ENCODE measurements at regions not wholly inside any gene's neighbourhood (a gene's known extent, or its start where the extent isn't known, plus 50 kb on each side); places are given as distances from the start of the nearest gene placed in this dataset.

DNA sequence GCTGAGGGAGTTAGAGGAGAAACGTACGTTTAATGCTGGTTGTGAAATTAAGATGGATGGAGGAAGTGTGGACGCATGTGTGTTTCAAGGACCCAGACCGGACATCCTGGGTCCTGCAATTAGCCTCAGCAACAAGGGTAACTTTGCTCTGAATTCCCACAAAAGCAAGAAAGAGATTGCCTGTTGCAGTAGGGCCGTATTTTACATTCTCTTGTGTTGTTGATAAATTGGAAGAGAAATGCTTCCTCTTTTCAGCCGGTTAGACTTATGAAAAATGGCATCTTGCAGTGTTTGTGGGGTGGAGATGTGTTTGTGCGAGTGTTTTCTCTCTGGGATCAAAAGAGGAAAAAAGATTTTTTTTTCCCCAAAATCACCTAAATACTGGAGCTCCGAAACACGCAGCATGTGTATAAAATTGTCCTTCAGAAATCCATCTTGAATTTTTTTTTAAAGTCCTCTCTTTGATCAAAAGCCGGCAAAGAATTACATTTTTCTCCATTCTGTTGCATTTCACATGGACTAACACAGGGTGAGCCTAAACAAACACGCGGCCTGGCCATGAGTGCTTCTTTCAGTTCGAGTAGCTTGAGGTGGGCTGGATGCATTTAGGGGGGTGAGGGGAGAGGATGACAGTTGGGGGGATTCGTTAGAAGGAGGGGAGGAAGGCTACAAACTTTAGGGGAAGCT, 251.6 kb downstream of the C16orf95 start:
- no peak for DNase-seq (ENCODE audit: low read depth)

DNA sequence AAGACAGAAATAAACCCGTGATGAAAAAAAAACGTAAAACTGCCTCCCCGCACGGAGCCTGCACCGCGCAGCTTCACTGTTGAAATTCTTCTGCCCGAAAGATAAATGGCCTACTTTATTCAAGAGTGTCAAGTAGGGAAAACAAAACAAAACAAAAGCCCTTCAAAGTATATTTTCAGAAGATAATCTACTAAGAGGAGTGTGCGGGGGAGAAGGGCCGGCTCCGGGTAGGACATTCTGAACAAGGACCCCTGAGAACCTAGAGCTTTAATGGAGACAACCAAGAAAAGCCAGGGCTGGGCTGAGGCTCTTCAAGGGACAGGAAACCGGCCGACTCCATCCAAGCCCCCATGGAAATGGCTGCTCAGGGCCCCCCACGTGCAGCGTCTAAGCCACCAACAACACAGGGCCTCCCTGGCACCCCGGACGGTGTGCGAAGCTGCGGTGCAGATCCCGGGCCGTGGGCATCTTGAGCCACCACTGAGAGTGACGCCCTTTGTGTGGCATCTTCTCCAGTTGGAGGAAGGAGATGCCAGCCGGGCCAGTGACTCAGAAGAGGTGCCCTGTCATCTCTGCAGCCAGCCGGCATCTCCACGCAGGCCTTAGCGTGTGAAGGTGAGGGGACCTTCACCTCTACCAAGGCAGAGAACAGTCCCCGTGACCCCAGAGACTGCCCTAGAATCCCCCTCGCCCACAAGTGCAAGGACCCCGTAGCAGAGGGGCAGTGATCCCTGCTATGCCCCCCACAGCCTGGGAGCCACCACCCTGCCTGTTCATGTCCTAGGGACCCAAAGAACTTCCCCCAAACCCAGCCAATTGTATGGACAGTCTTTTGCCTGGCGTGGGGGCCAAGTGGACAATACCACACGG, 250.8 kb downstream of the C16orf95 start:
- no peak for DNase-seq (ENCODE audit: low read depth)

DNA sequence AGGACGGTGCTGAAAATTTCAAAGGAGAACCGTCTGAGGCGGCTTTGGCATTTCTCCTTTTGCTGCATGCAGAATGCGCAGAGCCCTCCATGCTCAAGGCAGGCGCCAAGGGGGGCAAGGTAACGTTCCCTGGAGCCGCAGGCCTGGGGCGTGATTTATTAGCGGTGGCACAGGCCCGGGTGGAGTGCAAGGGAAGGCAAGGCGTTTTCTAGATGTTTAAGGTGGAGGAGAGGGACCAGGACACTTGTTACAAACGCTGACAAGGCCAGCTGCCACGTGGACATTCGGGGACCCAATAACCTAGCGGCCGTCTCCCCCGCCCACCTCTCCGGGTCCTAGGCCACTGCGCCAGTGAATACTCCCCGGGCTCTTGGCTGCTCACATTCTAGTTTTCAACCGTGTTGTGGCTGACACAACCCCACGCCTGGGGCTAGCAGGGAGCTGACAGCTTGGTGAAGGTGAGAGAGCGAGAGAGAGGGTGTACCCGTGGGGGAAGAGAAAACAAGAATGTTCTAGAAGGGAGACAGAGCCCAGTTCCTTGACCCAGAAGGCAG, 250.1 kb downstream of the C16orf95 start:
- DNase-seq (ENCODE audit: low read depth), result no peak

DNA sequence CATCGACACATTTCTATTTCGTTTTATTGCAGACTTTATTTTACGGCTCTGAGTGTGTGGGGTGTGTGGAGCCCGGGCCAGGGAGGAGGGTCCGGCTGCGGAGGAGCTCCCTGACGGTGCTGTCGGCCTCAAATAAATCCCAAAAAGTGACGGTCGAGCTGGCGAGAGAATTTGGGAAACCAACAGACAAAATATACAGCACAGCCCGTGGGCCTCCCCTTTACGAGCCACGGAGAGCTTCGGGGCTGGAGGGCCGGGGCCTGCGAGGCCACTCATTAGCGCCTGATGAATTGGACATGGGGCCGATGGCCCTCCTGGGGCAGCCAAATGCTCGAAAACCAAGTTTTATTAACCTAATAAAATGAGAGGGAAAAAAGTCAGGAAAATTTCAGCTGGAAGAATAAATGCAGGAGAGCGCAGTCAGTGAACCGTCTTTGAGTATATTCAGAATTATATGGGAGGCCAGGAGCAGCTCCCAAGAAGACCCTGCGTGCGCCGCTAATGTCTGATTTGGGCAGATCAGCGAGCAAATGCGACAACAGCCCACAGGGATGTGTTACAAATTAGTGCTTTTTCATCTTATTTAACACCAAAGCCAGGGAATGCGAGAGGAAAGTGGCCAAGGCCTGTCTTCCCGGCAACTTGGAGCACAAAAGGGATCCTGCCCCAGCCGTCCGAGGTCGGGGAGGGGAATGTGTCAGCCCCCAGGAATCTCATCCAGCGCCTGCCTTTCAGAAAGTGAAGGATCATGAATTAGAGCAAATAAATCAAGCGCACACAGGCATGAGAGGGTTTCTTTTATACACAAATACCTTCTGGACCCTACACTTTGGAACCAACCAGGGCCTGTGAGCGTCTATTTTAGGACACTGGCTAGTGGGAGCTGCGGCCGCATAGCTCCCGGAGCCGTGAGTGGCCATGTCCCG, 249.1 kb downstream of the C16orf95 start:
- DNase-seq (ENCODE audit: low read depth), result peak; percentile 25

DNA sequence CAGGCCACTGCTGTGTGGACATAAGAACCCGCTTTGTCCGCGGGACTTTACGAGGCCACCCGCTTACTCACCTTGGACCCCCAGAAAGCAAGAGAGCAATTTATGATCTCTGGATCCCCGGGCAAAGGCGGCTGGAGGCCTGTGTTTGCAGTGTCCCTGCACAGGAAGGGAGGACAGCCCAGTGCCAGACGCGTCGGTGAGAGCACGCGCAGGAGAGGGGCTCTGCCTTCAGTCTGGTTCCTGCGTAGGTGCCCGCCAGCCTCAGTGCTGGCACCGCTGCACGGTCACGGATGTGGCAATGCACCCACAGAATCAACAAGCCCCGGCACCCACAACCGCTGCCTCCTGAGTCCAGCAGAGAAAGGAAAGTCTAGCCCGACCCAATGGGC, 248.4 kb downstream of the C16orf95 start:
- DNase-seq (ENCODE audit: low read depth), result no peak

DNA sequence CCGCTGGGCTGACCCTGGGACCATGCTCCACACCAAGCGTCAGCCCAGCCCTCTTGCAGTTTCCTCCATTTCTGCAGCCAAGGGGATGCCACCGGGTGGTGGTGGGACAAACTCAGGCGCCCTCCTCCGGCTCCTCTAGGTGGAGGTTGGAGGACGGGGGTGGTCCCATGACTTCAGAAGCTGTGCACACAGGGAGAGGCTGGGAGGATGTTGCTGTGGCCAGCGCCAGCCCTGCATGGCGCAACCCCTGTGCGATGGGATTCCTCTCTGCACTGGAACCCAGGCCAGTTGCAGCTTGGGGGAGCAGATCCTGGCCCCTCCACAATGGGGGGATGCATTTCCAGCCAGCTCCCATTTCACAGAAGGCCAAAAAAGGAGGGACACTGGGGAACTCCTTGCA, 246.5 kb downstream of the C16orf95 start:
- DNase-seq (ENCODE audit: low read depth), result no peak

DNA sequence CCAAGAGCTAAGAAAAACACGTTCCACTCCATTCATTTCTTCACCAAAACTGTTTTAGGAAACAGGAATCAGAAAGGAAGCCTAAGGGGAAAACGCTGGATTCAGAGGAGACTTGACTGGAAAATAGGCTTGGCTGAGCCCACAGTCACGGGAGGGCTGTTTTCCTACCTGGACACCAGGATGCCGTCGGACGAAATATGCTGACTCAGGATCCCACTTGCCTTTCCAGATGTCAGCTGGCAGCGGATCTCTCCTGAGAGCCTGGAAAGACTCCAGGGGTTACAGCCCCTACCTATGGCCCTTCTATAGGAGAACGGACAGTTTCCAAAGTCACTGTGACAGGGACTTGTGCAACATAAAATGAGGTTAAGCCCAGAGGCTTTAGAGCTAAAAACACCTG, 245.1 kb downstream of the C16orf95 start:
- DNase-seq (ENCODE audit: low read depth), result no peak

DNA sequence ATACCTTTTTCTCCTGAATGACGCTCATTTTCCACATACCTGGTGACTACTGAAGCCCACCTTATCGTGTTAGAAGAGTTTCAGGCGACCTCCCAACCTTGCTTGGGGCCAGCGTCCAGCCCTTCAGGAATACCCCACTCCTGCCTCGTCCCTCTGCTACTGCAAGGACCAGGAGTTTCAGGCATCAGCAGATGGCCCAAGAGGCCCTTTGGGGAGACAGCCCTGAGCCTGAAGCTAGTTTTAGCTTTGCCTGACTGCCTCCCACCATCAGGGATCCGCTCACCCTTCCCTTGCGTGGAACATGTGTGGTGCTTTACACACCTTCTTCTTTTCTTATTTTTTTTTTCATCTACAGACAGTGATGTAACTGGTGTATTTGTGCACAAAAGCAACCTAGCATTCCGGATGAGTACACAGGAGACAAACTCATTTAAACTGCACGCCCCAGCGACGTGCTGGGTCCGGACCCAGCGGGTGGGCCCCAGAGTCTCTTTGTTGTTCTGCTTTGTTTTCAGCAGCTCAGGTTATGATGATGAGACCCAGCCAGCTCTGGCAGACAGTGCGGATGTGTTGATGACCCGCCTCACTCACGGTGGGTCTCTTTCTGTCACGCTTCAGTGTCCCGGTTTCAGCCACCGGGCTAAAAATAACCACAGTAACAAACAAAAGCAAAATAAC, 242.4 kb downstream of the C16orf95 start:
- DNase-seq (ENCODE audit: low read depth), result no peak

DNA sequence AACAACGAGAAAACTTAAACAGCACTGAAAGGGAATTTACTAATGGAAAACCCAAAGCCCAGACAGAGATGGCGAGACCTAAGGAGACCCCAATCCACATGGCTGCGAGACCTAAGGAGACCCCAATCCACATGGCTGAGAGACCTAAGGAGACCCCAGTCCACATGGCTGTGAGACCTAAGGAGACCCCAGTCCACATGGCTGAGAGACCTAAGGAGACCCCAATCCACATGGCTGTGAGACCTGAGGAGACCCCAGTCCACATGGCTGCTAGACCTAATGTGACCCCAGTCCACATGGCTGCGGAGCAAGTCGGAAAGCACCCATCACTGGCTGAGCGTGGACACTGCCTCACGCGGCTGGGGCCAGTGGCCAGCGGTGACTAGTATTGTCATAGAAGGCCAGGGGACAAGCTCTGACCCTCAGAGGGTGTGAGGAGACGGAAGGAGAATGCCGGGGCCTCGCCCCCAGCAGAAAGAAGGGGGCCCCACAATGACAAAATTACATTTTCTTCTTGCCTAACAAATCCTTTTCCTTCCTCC, 241.8 kb downstream of the C16orf95 start:
- DNase-seq (ENCODE audit: low read depth), result no peak

DNA sequence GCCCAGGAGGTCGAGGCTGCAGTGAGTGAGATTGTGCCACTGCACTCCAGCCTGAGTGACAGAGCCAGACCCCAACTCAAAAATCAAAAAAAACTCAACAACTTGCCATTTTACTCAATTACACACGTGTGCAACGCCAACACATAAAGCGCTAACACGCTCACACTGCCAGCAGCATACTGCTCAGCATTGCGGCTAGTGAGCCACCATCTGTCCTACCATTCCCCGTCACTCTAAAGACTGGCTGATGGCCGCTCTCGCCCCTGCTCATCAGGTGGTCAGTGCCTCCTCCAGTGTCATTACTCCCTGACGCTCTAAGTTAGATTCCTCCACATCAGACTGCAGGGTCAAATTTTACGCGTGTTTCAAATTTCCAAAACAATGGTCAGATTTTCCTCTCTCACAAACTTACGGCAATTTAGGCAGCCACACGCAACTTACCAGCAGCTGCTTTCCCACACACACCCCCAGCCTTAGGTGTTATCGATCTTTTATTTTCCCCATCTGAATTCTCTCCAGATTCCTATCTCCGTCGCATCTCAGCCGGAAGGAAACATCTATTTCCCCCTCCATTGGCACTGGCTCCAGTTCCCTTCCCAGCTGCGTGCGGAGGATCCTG, 240.8 kb downstream of the C16orf95 start:
- DNase-seq (ENCODE audit: low read depth), result no peak

DNA sequence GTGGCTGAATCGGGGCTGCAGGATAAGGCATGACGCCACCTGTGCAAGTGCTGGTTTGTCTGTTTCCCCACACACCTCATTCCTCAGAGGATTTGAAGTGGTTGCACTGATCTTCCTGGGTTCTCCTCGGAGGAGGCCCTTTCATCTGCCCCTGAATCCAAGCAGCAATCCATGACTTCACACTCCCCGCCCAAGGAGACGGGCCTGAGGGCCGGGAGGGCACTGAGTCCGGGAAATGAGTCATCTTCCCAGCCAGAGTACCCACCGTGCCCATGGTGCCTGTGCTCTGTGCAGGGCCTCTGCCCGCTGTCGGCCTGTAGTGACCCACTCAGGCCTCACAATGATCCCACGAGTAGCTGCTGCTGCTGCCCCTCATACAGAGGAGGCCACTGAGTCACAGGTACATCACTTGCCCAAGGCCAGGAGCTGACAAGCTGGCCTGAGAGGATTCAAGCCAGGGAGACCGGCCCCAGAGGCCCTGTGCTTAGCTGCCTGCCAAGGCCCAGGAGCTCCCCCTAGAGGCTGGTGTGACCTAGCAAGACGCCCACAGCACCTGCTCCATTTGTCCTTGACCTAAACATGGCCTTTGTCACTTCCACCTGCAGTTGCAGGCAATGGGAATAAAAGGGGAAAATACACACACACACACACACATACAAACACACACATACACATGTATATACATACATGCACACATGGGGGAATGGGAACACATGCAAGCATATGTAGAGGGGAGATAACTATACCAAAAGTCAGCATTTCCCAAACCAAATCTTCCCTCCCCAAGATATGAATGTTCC, 240.0 kb downstream of the C16orf95 start:
- DNase-seq (ENCODE audit: low read depth), result peak; percentile 64

DNA sequence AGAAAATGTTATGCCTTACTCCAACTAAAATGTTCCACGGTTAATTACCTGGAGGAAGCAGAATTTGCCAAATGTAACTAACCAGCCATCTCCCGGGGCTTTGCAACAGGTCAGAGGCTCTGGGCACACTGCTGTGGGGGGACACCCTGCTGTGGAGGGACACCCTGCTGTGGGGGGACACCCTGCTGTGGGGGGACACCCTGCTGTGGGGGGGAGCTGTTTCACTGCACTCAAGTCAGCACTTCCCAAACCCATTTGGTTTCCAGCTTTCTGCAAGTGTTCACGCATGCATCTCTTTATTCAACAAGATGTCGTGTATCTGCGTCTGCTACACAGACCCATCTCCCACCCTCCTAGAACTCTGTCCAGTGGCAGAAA, 239.5 kb downstream of the C16orf95 start:
- DNase-seq (ENCODE audit: low read depth), result no peak

DNA sequence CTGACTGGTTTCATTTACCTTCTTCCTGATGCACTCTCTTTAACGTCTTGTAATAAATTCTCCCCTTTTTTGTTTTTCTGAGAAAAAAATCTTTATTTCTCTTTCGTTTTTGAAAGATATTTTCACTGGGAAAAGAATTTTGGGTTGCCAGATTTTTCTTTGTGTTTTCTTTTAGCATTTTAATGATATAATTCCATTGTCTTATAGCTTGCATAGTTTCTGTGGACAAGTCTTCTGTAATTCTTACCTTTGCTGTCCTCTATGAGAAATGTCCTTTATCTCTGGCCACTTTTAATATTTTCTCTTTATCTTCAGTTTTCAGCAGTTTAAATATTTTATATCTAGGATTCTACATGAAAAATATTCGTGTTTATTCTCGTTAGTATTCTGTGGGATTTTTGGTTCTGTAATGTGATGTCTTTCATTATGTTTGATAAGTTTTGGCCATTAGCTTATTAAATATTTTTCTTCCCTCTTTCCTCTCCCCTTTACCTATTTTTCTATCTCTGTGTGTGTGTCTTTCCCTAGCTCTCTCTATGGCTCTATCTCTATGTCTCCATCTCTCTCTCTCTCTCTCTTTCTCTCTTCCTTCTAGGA, 236.5 kb downstream of the C16orf95 start:
- peak; percentile 20 for DNase-seq (ENCODE audit: low read depth)

DNA sequence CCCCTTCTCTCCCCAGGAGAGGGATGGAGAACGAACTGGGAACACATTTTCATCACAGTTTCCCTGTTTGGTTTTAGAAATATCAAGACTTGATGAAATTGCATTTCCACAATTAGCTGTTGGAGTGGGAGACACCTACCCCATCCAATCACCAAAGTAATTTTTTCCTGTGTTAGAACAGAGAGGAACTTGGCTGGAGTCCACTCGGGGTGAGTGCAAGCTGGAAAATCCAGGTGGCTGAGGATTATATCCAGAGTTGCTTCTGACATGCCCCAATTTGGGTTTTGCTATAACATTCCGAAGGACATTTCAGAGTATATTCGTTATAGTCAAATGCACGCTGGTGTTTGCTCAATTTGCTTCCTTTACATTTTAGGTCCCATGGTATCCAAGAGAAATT, 231.8 kb downstream of the C16orf95 start:
- DNase-seq (ENCODE audit: low read depth), result no peak

DNA sequence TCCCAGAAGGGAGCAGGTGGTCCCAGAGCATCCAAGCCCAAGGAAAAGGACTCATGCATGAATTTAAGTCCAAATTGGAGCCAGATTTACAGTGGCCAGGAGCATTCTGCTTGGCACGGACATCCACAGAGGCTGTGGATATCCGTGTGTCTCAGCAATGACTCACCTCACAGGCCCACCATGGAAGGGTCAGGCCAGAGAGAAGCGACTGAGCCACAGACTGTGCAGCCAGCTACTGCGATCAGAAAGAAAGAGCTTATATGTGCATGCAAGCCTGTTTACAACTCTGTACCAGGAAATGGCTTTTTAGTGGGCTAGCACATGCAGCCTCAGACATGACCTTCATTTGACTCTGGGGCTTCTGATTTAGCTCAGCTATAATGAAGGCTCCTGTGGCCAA, 231.0 kb downstream of the C16orf95 start:
- peak; percentile 91 for DNase-seq (ENCODE audit: low read depth)

DNA sequence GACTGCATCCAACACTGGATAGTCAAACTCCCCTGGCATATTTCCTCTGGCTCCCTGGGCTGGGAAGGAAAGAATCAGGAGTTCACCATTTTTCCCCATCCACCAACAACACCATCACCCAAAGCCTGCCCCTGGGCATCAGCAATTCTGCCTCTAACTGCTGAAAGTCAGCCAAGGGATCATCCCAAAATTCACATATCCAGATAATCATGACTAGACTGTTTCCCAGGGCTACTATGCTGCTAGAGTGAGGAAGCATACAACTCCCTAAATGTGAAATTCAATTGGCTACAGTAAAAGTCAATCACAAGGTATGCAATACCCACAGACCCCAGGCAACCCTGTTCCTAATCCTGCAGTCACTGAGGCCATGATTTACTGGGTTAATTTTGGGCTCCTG, 230.6 kb downstream of the C16orf95 start:
- peak; percentile 87 for DNase-seq (ENCODE audit: low read depth)

DNA sequence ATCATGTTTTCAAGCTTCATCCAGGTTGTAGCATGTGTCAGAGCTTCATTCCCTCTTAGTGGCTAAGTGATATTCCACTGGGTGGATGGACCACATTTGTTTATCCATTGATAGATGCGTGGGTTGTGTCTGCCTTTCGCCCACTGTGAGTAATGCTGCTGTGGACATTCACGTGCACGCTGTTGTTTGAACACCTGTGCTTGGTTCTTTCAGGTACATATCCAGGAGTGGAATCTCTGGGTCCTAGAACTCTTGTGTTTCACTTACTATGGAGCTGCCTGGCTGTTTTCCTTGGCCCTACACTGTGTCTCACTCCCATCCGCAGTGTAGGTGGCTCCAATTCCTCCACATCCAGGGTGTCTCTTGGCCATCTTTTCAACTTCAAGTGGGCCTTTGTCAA, 224.2 kb downstream of the C16orf95 start:
- DNase-seq (ENCODE audit: low read depth), result no peak

DNA sequence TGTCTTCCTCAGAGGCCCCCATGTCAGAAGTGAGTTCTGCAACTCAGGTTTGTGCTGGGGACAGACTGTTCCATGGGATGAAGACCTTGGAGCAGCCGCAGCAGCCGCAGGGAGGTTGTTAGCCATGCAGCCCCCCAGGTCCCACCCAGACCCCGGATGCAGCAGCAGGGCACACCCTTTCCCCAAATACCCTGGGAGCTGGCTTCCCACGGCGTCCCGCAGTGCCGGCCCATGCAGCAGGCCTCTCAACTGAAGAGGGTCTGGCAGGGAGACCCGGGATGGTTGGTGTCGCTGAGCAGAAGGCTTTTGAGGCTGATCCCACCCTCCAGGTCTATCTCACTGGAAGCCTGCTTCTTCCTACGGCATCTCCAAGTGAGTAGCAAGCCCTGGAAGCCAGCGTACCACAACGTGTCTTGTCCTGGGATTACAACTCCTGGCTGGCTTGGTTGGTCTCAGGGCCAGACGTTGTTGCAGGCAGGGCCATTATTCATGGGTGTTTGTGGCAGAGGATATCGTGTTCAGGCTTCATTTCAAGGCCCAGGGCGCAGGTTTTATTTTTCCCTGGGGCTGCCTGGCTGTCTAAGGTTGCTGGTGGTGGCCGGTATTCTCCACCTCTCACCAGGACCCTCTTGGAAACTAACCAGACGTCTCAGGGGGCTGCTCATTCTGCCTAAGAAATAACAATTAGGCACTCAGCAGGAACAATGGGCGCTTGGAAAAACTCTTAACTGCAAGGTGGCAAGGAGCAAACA, 223.2 kb downstream of the C16orf95 start:
- DNase-seq (ENCODE audit: low read depth), result no peak

DNA sequence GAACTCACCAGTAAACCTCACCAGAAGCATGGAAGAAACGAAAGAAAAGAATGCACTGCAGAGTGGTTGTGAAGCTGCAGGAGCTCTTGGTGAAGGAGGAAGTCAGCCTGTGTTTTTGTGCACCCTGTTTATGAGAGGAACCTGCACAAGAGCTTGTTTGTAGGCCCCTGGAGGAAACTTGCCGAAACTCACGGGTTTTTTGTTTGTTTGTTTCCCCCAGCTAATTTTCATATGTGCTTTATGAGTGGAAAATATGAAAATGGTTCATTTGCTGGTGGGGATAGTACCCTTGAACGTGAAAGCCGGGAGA, 222.7 kb downstream of the C16orf95 start:
- DNase-seq (ENCODE audit: low read depth), result no peak

Measured in M059J (cell line).